HL-60 (cell line): ENCODE measurements at regions not wholly inside any gene's neighbourhood (a gene's known extent, or its start where the extent isn't known, plus 50 kb on each side); places are given as distances from the start of the nearest gene placed in this dataset.

Experiments used
- CTCF ChIP-seq: IDR thresholded peaks from one replicate; pipeline ENCODE4 v1.5.1; 2011; ENCODE audit warnings: low read length, control low read depth, inconsistent platforms; ENCODE audit not compliant: insufficient read depth
- POLR2AphosphoS5 ChIP-seq: IDR thresholded peaks from 2 replicates; pipeline ENCODE4 v1.6.1; 2012; ENCODE audit warnings: low read depth
- REST ChIP-seq: IDR thresholded peaks from 2 replicates; pipeline ENCODE4 v1.6.1; 2012; ENCODE audit warnings: low read depth; ENCODE audit not compliant: insufficient replicate concordance
- SPI1 ChIP-seq: IDR thresholded peaks from 2 replicates; pipeline ENCODE4 v1.6.1; 2012; ENCODE audit warnings: low read depth, mild to moderate bottlenecking, borderline replicate concordance

- no peak for TF ChIP-seq CTCF
- no peak for TF ChIP-seq POLR2AphosphoS5
- no peak for TF ChIP-seq REST
- TF ChIP-seq SPI1, result no peak
Observed at GRCh38 chr7:96484845-96485244, 162.9 kb upstream of the SLC25A13 start.
